ENCODE measurements at regions not wholly inside any gene's neighbourhood (a gene's known extent, or its start where the extent isn't known, plus 50 kb on each side); places are given as distances from the start of the nearest gene placed in this dataset.

- no peaks in the 10 kb centered on the region for H3K4me1 ChIP-seq
- H3K9me3 ChIP-seq: no peaks in the 10 kb centered on the region
- H3K27me3 ChIP-seq: no peaks in the 10 kb centered on the region
- intact Hi-C loops (cut with DNase I): no loop called here
- DNase-seq (no peak), ATAC-seq (no peak)
- TF ChIP-seq CTCF (IDR thresholded peaks at IDR 0.05) (no peak), POLR2A (IDR thresholded peaks at IDR 0.05) (no peak)
- WGBS (ENCODE audit: insufficient coverage, low coverage, low lambda C conversion rate, missing lambda C conversion rate): 35% methylated on average over 5 of the region's 5 CpGs
- H3K4me3 ChIP-seq: no peak overlapping the region
- H3K36me3 ChIP-seq: no peaks in the 10 kb centered on the region
- no peak overlapping the region for H3K27ac ChIP-seq
These were observed 931.9 kb downstream of the SLITRK5 start for GRCh38 chr13:88602786-88603777.

- Histone ChIP-seq H3K9me3 (no peaks in the 10 kb centered on the region), H3K27ac (no peak overlapping the region), H3K4me1 (no peaks in the 10 kb centered on the region), H3K36me3 (no peaks in the 10 kb centered on the region), H3K27me3 (no peaks in the 10 kb centered on the region), H3K4me3 (no peak overlapping the region)
- TF ChIP-seq CTCF (IDR thresholded peaks at IDR 0.05): no peak
- TF ChIP-seq POLR2A (IDR thresholded peaks at IDR 0.05): no peak
- DNase-seq: no peak
- no peak for ATAC-seq
- intact Hi-C loops (cut with DNase I): no loop called here
- WGBS (ENCODE audit: insufficient coverage, low coverage, low lambda C conversion rate, missing lambda C conversion rate): 36% methylated on average over 3 of the region's 3 CpGs
These were observed 946.0 kb downstream of the SLITRK5 start for GRCh38 chr13:88617176-88617575.

GRCh38 chr13:88622362-88622973 lies 951.3 kb downstream of the SLITRK5 start:
- no peak overlapping the region for H3K27ac ChIP-seq
- H3K9me3 ChIP-seq: no peaks in the 10 kb centered on the region
- no peaks in the 10 kb centered on the region for H3K36me3 ChIP-seq
- DNase-seq: no peak
- peak in 2 of 4 donors; percentile 46 to 50 for ATAC-seq
- H3K4me3 ChIP-seq: no peak overlapping the region
- intact Hi-C loops (cut with DNase I): no loop called here
- WGBS (ENCODE audit: insufficient coverage, low coverage, low lambda C conversion rate, missing lambda C conversion rate): 41% methylated on average over 2 of the region's 2 CpGs
- no peaks in the 10 kb centered on the region for H3K4me1 ChIP-seq
- no peaks in the 10 kb centered on the region for H3K27me3 ChIP-seq
- TF ChIP-seq POLR2A (IDR thresholded peaks at IDR 0.05) (no peak), CTCF (IDR thresholded peaks at IDR 0.05) (no peak)

GRCh38 chr13:88623150-88623549 lies 952.0 kb downstream of the SLITRK5 start:
- DNase-seq (no peak), ATAC-seq (no peak)
- Histone ChIP-seq H3K27me3 (no peaks in the 10 kb centered on the region), H3K4me1 (no peaks in the 10 kb centered on the region), H3K36me3 (no peaks in the 10 kb centered on the region), H3K9me3 (no peaks in the 10 kb centered on the region), H3K4me3 (no peak overlapping the region), H3K27ac (no peak overlapping the region)
- no peak for TF ChIP-seq POLR2A (IDR thresholded peaks at IDR 0.05)
- TF ChIP-seq CTCF (IDR thresholded peaks at IDR 0.05): no peak
- intact Hi-C loops (cut with DNase I): no loop called here
- 54% methylated on average over 2 of the region's 2 CpGs for WGBS (ENCODE audit: insufficient coverage, low coverage, low lambda C conversion rate, missing lambda C conversion rate)
